B cell (primary cell): ENCODE measurements at regions not wholly inside any gene's neighbourhood (a gene's known extent, or its start where the extent isn't known, plus 50 kb on each side); places are given as distances from the start of the nearest gene placed in this dataset.

Experiments
- ATAC-seq: fragments of 200-7000 bp; cut with Tn5 transposase; one replicate; pipeline ENCODE4 v1.10.0; 2021; ENCODE audit warnings: low read depth, mild to moderate bottlenecking, moderate number of reproducible peaks, moderate library complexity
- CTCF ChIA-PET: fragments of 350-600 bp; sonication (Branson Sonifier 250); formaldehyde crosslinking; loops from one replicate; lab custom pipeline; 2021; ENCODE audit warnings: antibody characterized with exemption, inconsistent platforms; lab: Charles Lee
- POLR2A ChIA-PET: fragments of 350-600 bp; sonication (Branson Sonifier 250); formaldehyde crosslinking; loops from one replicate; lab custom pipeline; 2021; ENCODE audit warnings: antibody characterized with exemption; lab: Charles Lee
- DNase-seq: peaks from one replicate; pipeline ENCODE4 v3.0.0; 2013
- H2AFZ ChIP-seq: 2 replicates; pipeline ENCODE4 v1.6.1; 2012; ENCODE audit warnings: mild to moderate bottlenecking, low read depth, low read length; ENCODE audit not compliant: insufficient read depth, poor library complexity, severe bottlenecking
- H3K27ac ChIP-seq, 2 donors: 1 replicate in 1 of 2; 2 replicates in 1 of 2; pipeline ENCODE4 v1.5.1; 2012 to 2013; ENCODE audit warnings: low read length in 2 of 2, mild to moderate bottlenecking in 2 of 2, moderate library complexity in 1 of 2
- H3K27me3 ChIP-seq, 4 experiments: fragments of 200-600 bp in 1 of 4; sonication (generic) in 1 of 4; replicated peaks in 1 of 4; 1 replicate in 2 of 4; 2 replicates in 2 of 4; pipeline versions ENCODE4 v1.6.1 to v1.7.0; 2013 to 2016; ENCODE audit warnings: low read length in 3 of 4, mild to moderate bottlenecking in 2 of 4, mixed read lengths in 1 of 4, moderate library complexity in 1 of 4; ENCODE audit not compliant: insufficient read depth in 4 of 4, control insufficient read depth in 3 of 4; ENCODE audit errors: control extremely low read depth in 1 of 4
- H3K36me3 ChIP-seq, 2 experiments: replicated peaks in 1 of 2; 1 replicate in 1 of 2; 2 replicates in 1 of 2; pipeline versions ENCODE4 v1.6.1 to v1.7.1; 2013; ENCODE audit warnings: low read length in 1 of 2; ENCODE audit not compliant: insufficient read depth in 2 of 2, control insufficient read depth in 1 of 2; ENCODE audit errors: control extremely low read depth in 1 of 2, extremely low read depth in 1 of 2
- H3K4me1 ChIP-seq, 2 donors: fragments of 200-600 bp in 1 of 2; sonication (generic) in 1 of 2; 1 replicate in 1 of 2; 2 replicates in 1 of 2; pipeline versions ENCODE4 v1.5.1 to v1.6.1; 2013 to 2017; ENCODE audit warnings: low read length in 2 of 2; ENCODE audit not compliant: control insufficient read depth in 2 of 2, insufficient read depth in 2 of 2
- H3K4me2 ChIP-seq: replicated peaks from 2 replicates; pipeline ENCODE3; 2012; ENCODE audit warnings: mild to moderate bottlenecking, low read depth, low read length; ENCODE audit not compliant: poor library complexity, severe bottlenecking
- H3K4me3 ChIP-seq, 5 experiments: fragments of 200-600 bp in 1 of 5; sonication (generic) in 1 of 5; 1 replicate in 3 of 5; 2 replicates in 2 of 5; pipeline versions ENCODE4 v1.5.1 to v1.7.0; 2011 to 2016; ENCODE audit warnings: low read length in 4 of 5, mild to moderate bottlenecking in 4 of 5, low read depth in 2 of 5, control low read depth in 1 of 5, moderate library complexity in 1 of 5; ENCODE audit not compliant: insufficient read depth in 1 of 5; ENCODE audit errors: control extremely low read depth in 1 of 5, extremely low read depth in 1 of 5
- H3K79me2 ChIP-seq: fragments of 200-600 bp; sonication (generic); one replicate; pipeline ENCODE4 v1.6.0; 2016; ENCODE audit warnings: low read length; ENCODE audit not compliant: control insufficient read depth, insufficient read depth
- H3K9ac ChIP-seq: fragments of 200-600 bp; sonication (generic); 2 replicates; pipeline ENCODE4 v1.6.1; 2017; ENCODE audit warnings: mild to moderate bottlenecking, low read length, moderate library complexity
- H3K9me3 ChIP-seq, 3 donors: one replicate each; pipeline versions ENCODE4 v1.6.1 to v1.7.1; 2013; ENCODE audit warnings: low read length in 2 of 3; ENCODE audit not compliant: control insufficient read depth in 2 of 3, insufficient read depth in 1 of 3; ENCODE audit errors: control extremely low read depth in 1 of 3
- H4K20me1 ChIP-seq: 2 replicates; pipeline ENCODE4 v1.6.0; 2012; ENCODE audit warnings: mild to moderate bottlenecking, low read length; ENCODE audit not compliant: insufficient read depth, control insufficient read depth, poor library complexity, severe bottlenecking
- H3K27ac Mint-ChIP-seq: one replicate; pipeline ENCODE4 v1.8.0; 2021; ENCODE audit warnings: mixed read lengths
- H3K27me3 Mint-ChIP-seq: one replicate; pipeline ENCODE4 v1.8.0; 2021; ENCODE audit warnings: mixed read lengths
- H3K4me1 Mint-ChIP-seq: one replicate; pipeline ENCODE4 v1.8.0; 2021; ENCODE audit warnings: mixed read lengths
- H3K4me3 Mint-ChIP-seq: one replicate; pipeline ENCODE4 v1.8.0; 2021; ENCODE audit warnings: mixed read lengths
- H3K9me3 Mint-ChIP-seq: one replicate; pipeline ENCODE4 v1.8.0; 2022; ENCODE audit warnings: mixed read lengths; ENCODE audit not compliant: insufficient read depth
- CTCF ChIP-seq: fragments of 200-600 bp; IDR thresholded peaks from one replicate; pipeline ENCODE4 v1.8.0; 2022; ENCODE audit warnings: antibody characterized with exemption, mild to moderate bottlenecking
- EZH2 ChIP-seq: IDR thresholded peaks from 2 replicates; pipeline ENCODE4 v1.6.1; 2012; ENCODE audit warnings: borderline replicate concordance, low read depth, mild to moderate bottlenecking, moderate library complexity, low read length; ENCODE audit not compliant: insufficient read depth, poor library complexity, severe bottlenecking
- WGBS: methylation state at CpG from one replicate; pipeline ENCODE4 v1.1.5; 2013; ENCODE audit warnings: missing lambda C conversion rate; ENCODE audit not compliant: insufficient coverage; 5-methylcytosine and 5-hydroxymethylcytosine counted together
- intact Hi-C: fragments of 100-400 bp; cut with micrococcal nuclease; formaldehyde crosslinking; loops from one replicate; pipeline ENCODE4 v1.10.0; 2022

- H3K9me3 Mint-ChIP-seq, result no peaks in the 10 kb centered on the region
- DNase-seq (no peak), ATAC-seq (no peak)
- H2AFZ ChIP-seq, result no peak overlapping the region
- no peak overlapping the region for H3K27ac ChIP-seq
- intact Hi-C loops, result no loop called here
- POLR2A ChIA-PET, result no interaction called here
- no peak overlapping the region for H3K4me3 Mint-ChIP-seq
- H4K20me1 ChIP-seq, result no peaks in the 10 kb centered on the region
- no peaks in the 10 kb centered on the region for H3K4me1 Mint-ChIP-seq
- TF ChIP-seq CTCF, result no peak
- TF ChIP-seq EZH2, result no peak
- 95% methylated on average over 4 of the region's 8 CpGs for WGBS
- no peak overlapping the region for H3K4me2 ChIP-seq
- H3K27me3 ChIP-seq, result no peaks in the 10 kb centered on the region
- H3K79me2 ChIP-seq, result no peaks in the 10 kb centered on the region
- H3K27me3 Mint-ChIP-seq, result peaks cover 8% of the 10 kb centered on the region
- CTCF ChIA-PET, result no interaction called here
- H3K9me3 ChIP-seq, result no peaks in the 10 kb centered on the region
- no peaks in the 10 kb centered on the region for H3K36me3 ChIP-seq
- H3K9ac ChIP-seq, result no peak overlapping the region
- H3K4me3 ChIP-seq, result no peak overlapping the region
- no peaks in the 10 kb centered on the region for H3K4me1 ChIP-seq
- H3K27ac Mint-ChIP-seq, result no peak overlapping the region
Observed at GRCh38 chr19:33875071-33875470, 78.4 kb downstream of the KCTD15 start.

- ChIA-PET CTCF (no interaction called here), POLR2A (no interaction called here)
- H3K27ac Mint-ChIP-seq, result no peak overlapping the region
- Histone ChIP-seq H3K4me2 (no peak overlapping the region), H3K27me3 (no peaks in the 10 kb centered on the region), H3K27ac (no peak overlapping the region), H3K9me3 (no peaks in the 10 kb centered on the region), H3K4me1 (no peaks in the 10 kb centered on the region), H3K79me2 (no peaks in the 10 kb centered on the region), H3K9ac (no peak overlapping the region), H4K20me1 (no peaks in the 10 kb centered on the region), H3K36me3 (no peaks in the 10 kb centered on the region), H2AFZ (no peak overlapping the region), H3K4me3 (no peak overlapping the region)
- intact Hi-C loops, result no loop called here
- DNase-seq (no peak), ATAC-seq (no peak)
- no peaks in the 10 kb centered on the region for H3K9me3 Mint-ChIP-seq
- H3K4me1 Mint-ChIP-seq, result no peaks in the 10 kb centered on the region
- H3K27me3 Mint-ChIP-seq, result peaks cover 8% of the 10 kb centered on the region
- no peak overlapping the region for H3K4me3 Mint-ChIP-seq
- no peak for TF ChIP-seq CTCF
- TF ChIP-seq EZH2, result no peak
- WGBS, result no CpG with 5 or more reads among the region's 3 CpGs
Observed at GRCh38 chr19:33876192-33876591, 79.5 kb downstream of the KCTD15 start.
